ENCODE measurements at regions not wholly inside any gene's neighbourhood (a gene's known extent, or its start where the extent isn't known, plus 50 kb on each side); places are given as distances from the start of the nearest gene placed in this dataset.

DNA sequence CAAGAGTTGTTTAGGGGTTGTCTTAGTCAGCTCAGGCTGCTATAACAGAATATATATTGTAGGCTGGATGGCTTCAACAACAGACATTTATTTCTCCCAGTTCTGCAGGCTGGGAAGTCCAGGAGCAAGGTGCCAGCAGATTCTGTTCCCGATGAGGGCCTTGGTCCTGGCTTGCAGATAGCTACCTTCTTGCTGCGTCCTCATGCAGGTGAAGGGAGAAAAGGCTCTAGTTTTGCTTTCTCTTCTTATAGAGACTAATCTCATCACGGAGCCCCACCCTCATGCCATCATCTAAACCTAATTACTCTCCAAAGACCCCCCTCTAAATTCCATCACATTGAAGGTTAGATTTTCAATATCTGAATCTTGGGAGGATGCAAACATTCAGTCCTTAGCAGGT is 246.0 kb upstream of the ANKRD55 start:
- TF ChIP-seq, protein P1, sequence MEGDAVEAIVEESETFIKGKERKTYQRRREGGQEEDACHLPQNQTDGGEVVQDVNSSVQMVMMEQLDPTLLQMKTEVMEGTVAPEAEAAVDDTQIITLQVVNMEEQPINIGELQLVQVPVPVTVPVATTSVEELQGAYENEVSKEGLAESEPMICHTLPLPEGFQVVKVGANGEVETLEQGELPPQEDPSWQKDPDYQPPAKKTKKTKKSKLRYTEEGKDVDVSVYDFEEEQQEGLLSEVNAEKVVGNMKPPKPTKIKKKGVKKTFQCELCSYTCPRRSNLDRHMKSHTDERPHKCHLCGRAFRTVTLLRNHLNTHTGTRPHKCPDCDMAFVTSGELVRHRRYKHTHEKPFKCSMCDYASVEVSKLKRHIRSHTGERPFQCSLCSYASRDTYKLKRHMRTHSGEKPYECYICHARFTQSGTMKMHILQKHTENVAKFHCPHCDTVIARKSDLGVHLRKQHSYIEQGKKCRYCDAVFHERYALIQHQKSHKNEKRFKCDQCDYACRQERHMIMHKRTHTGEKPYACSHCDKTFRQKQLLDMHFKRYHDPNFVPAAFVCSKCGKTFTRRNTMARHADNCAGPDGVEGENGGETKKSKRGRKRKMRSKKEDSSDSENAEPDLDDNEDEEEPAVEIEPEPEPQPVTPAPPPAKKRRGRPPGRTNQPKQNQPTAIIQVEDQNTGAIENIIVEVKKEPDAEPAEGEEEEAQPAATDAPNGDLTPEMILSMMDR (conservative IDR thresholded peaks at IDR 0.05; ENCODE audit: low read depth, low read length), result no peak
- H3K4me3 ChIP-seq (ENCODE audit: low read depth, low read length), result no peak overlapping the region
- no peak for DNase-seq (ENCODE audit: low read depth)

DNA sequence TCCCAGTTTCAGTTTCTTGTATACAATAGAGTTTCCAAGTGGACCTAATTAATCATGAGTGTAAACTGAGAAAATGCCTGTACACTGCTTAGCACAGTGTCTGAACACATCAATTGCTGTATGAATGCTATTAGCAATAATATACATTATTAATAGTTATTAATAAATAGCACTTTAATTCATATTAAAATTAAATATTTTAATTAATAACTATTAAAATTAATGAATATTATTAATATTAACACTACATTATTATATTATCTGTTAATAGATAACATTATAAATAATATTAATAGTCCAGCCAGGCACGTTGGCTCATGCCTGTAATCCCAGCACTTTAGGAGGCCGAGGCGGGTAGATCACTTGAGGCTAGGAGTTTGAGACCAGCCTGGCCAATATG is 244.9 kb upstream of the ANKRD55 start:
- TF ChIP-seq, protein P1 (conservative IDR thresholded peaks at IDR 0.05; ENCODE audit: low read depth, low read length), result no peak
- DNase-seq (ENCODE audit: low read depth), result no peak
- H3K4me3 ChIP-seq (ENCODE audit: low read depth, low read length), result no peak overlapping the region

DNA sequence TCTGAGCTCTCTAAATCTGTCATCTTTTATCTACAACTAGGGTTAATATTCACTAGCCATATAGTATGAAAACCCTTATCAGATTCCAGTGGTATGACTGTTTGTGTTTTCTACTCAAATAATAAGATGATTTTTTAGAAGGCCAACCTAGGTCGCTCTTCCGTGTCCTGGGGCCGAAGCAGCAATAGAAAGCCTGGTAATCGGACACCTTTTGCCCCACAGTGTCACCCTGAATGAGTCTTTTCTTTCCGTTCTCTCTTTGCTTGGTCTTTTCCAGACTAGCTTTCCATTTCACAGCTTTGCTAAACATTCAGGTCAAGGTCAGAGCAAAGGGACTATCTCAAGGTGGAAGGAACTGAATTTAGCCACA is 243.3 kb upstream of the ANKRD55 start:
- DNase-seq (ENCODE audit: low read depth), result peak; percentile 15
- H3K4me3 ChIP-seq (ENCODE audit: low read depth, low read length), result no peak overlapping the region
- TF ChIP-seq, protein P1 (conservative IDR thresholded peaks at IDR 0.05; ENCODE audit: low read depth, low read length), result no peak

DNA sequence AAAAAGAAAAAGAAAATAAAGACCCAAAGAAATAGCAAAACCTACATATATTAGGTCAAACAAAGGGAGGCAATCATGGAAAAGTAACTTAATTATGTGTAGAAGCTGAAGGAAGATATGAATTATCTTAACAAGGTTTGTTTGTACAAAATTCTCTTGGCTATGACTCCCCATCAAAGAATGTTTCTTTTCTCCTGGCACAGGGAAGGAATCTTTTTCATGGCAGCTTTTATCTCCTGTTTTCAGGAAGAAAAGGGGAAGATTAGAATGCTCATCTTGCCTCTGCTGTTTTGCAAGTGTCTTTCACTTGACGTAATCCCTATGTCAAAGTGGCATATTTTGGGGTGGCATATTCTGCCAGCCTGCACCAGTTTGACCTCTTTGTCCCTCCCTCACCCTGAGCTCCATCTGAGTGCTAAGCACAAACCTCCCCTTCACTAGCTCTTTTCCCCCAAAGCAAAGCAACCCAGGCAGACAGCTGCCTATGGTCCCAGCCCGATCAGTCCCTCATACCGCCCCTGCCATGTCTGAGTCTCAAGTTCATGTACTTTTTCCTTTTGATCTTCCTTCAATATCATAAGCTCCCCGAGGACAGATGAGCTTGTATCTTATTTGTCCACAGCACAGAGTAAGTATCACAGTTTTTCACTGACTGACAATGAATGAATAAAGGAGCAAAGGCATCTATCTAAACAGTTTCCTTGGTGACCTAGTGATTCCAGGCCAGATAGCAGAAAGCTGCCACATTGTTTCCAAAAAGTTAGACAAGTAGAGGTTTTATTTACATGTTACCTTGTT is 242.8 kb upstream of the ANKRD55 start:
- no peak overlapping the region for H3K4me3 ChIP-seq (ENCODE audit: low read depth, low read length)
- TF ChIP-seq, protein P1 (conservative IDR thresholded peaks at IDR 0.05; ENCODE audit: low read depth, low read length), result no peak
- peak; percentile 18 for DNase-seq (ENCODE audit: low read depth)

DNA sequence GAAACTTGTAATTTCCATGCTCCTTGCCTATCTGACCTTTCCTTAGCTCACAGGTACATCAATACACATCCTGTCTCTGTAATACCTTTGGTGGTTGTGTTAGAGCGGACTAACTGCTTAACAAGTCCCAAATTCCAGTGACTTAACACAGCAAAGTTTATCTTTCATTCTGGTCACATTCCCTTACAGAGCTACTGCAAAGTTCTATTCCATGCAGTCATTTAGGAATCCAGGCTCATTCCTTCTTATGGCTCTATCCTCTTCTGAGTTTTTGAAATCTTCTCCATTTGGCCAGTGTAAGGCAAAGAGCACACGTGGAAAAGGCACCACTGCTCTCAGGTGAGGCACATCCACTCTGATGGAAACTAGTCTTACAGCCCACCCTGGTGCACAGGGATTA is 238.6 kb upstream of the ANKRD55 start:
- no peak overlapping the region for H3K4me3 ChIP-seq (ENCODE audit: low read depth, low read length)
- TF ChIP-seq, protein P1 (conservative IDR thresholded peaks at IDR 0.05; ENCODE audit: low read depth, low read length), result no peak
- DNase-seq (ENCODE audit: low read depth), result no peak

DNA sequence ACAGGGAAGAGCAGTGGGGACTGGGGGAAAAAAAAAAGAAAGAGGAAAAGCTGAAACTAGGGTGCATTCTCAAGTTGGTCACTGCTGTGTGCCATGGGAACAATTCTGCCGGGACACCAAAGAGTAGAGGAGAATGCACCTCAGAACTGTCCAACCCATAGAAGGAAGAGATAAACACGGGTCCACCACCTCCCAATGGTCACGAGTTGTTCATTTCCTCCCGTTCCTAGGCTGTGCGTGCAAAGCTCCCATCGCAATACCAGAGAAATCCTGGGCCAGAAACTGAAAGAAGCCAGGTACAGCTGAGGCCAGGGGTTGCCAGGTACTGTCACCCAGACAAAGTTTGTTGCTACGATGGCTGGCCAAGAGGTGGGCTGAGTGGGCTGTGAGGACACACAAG is 236.9 kb upstream of the ANKRD55 start:
- H3K4me3 ChIP-seq (ENCODE audit: low read depth, low read length), result no peak overlapping the region
- DNase-seq (ENCODE audit: low read depth), result no peak
- TF ChIP-seq, protein P1 (conservative IDR thresholded peaks at IDR 0.05; ENCODE audit: low read depth, low read length), result no peak

DNA sequence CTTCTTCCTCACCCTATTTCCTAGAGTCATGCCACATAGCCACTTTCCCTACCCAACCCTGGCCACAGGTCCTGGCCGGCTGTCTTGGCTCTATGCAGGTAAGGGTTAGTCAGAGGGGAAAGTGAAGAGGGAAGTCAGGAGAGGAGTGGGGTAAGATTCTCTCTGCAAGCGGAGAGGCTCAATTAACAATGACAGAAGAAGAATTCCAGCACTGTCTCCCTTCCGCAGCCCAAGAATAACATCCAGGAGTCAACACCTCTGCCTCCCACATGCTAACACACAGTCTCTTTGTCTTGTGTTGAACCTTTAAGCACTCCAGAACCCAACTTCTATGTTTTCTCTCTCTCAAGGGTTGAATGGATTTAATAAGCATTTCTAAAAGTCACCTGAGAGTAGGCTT is 235.1 kb upstream of the ANKRD55 start:
- no peak for DNase-seq (ENCODE audit: low read depth)
- TF ChIP-seq, protein P1 (conservative IDR thresholded peaks at IDR 0.05; ENCODE audit: low read depth, low read length), result no peak

More for the DNA sequence above, 235.1 kb upstream of the ANKRD55 start:
- H3K4me3 ChIP-seq (ENCODE audit: low read depth, low read length), result no peak overlapping the region
